ENCODE measurements at regions not wholly inside any gene's neighbourhood (a gene's known extent, or its start where the extent isn't known, plus 50 kb on each side); places are given as distances from the start of the nearest gene placed in this dataset.

DNA sequence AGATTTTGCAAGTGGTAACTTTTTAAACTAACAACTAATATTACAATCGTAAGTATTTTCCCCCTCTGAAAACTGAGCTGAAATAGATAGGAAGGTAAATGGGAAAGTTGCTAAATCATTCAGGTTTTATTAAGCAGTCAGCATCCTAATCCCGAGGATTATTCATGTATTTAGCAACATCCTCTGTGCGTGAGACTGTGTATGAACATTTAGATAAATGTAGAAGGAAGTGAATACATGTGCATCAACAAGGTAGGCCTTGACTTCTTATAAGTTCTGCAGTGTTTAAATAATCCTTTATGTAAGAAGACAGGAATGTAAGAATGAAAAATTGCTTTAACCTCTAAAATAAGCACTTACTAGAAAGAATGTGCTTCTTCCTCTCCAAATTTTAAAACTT lies 745.9 kb upstream of the TENM4 start:
- TF ChIP-seq, protein P1, sequence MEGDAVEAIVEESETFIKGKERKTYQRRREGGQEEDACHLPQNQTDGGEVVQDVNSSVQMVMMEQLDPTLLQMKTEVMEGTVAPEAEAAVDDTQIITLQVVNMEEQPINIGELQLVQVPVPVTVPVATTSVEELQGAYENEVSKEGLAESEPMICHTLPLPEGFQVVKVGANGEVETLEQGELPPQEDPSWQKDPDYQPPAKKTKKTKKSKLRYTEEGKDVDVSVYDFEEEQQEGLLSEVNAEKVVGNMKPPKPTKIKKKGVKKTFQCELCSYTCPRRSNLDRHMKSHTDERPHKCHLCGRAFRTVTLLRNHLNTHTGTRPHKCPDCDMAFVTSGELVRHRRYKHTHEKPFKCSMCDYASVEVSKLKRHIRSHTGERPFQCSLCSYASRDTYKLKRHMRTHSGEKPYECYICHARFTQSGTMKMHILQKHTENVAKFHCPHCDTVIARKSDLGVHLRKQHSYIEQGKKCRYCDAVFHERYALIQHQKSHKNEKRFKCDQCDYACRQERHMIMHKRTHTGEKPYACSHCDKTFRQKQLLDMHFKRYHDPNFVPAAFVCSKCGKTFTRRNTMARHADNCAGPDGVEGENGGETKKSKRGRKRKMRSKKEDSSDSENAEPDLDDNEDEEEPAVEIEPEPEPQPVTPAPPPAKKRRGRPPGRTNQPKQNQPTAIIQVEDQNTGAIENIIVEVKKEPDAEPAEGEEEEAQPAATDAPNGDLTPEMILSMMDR (IDR thresholded peaks at IDR 0.05; ENCODE audit: extremely low read depth, insufficient read depth, missing control alignments), result no peak
- in situ Hi-C loops (cut with MboI; ENCODE audit: low pct_unique_long_range_greater_than_20kb, low sequenced_read_pairs, unreplicated experiment), result no loop called here
- no peak for DNase-seq (ENCODE audit: low spot score)

DNA sequence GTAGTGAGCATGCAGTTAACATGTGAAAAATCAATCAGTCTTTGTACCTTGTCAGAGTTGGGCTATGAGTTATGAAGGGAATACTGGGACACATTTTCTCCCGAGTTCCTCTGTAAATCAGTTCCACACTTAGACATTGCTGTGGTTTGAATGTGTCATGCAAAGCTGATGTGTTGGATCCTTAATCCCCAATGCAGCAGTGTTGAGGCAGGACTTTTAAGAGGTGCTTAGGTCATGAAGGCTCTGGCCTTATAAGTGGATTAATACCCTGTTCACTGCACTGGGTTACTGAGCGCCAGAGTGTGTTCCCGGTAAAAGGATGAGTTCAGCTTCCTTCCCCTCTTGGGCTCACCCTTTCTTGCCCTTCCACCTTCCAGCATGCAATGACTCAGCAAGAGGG lies 742.1 kb upstream of the TENM4 start:
- in situ Hi-C loops (cut with MboI; ENCODE audit: low pct_unique_long_range_greater_than_20kb, low sequenced_read_pairs, unreplicated experiment), result no loop called here
- no peak for DNase-seq (ENCODE audit: low spot score)
- TF ChIP-seq, protein P1 (IDR thresholded peaks at IDR 0.05; ENCODE audit: extremely low read depth, insufficient read depth, missing control alignments), result no peak

DNA sequence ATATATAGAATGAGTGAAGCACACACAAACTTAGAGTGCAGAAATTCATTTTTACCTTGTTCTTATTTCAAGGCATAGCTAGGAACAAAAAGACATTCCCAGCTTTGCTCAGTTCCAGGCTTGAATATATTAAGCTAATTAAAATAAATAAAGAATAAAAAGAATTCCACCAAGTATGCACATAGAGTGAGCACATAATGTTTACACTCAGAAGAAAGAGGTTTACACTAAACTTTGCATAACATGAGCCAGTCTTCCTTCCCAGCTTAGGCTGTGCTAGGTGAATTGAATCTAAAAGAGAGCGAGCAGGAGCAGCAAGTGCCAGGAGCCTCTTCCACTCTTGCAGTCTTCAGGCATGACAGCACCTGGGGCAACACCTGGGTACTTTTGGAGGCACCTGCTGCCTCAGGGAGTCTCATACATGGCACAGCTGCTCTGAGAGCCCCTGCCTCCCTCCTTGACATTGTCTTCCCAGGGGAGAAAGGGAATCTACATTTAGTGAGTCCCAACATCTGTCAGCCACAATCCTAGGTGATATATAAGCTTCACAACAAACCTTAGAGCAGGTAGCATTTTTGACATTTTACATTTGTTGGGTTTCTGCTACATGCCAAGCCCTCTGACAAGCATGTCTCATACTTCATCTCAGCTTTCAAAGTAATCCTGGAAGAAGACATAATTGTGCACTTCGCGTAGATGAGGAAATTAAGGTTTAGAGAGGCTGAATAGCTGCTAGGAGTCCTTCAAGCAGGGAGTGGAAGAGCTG lies 732.7 kb upstream of the TENM4 start:
- in situ Hi-C loops (cut with MboI; ENCODE audit: low pct_unique_long_range_greater_than_20kb, low sequenced_read_pairs, unreplicated experiment), result loop anchor here (25.0 kb wide), 1 partner anchor 461 kb away; no protein-coding TSS in a partner anchor
- TF ChIP-seq, protein P1 (IDR thresholded peaks at IDR 0.05; ENCODE audit: extremely low read depth, insufficient read depth, missing control alignments), result no peak
- DNase-seq (ENCODE audit: low spot score), result no peak

GRCh38 chr11:80168796-80169195 lies 728.0 kb upstream of the TENM4 start:
- in situ Hi-C loops (cut with MboI; ENCODE audit: low pct_unique_long_range_greater_than_20kb, low sequenced_read_pairs, unreplicated experiment), result loop anchor here (25.0 kb wide), 1 partner anchor 456 kb away; no protein-coding TSS in a partner anchor
- TF ChIP-seq, protein P1 (IDR thresholded peaks at IDR 0.05; ENCODE audit: extremely low read depth, insufficient read depth, missing control alignments), result no peak
- DNase-seq (ENCODE audit: low spot score), result no peak

- in situ Hi-C loops (cut with MboI; ENCODE audit: low pct_unique_long_range_greater_than_20kb, low sequenced_read_pairs, unreplicated experiment), result loop anchor here (25.0 kb wide), 1 partner anchor 455 kb away; no protein-coding TSS in a partner anchor
- TF ChIP-seq, protein P1 (IDR thresholded peaks at IDR 0.05; ENCODE audit: extremely low read depth, insufficient read depth, missing control alignments), result no peak
- no peak for DNase-seq (ENCODE audit: low spot score)
These were observed 726.9 kb upstream of the TENM4 start for GRCh38 chr11:80167766-80168165.

DNA sequence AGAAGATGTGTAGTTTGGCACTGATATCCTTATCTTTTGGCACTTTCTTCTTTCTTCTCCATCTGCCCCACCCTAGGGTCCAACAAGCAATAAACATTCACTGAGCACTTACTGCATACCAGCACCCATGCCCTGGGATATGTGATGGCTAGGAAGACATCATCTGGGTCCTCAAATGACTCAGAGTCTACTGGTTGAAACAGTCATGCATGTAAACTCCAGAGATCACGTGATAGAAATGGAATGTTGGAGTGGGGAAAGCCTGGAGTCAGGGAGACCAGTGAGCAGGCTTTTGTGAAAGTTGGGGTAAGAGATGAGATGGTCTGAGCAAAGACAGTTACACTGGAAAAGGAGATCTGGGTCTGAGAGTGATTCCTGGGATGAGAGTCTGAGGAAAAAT lies 724.9 kb upstream of the TENM4 start:
- in situ Hi-C loops (cut with MboI; ENCODE audit: low pct_unique_long_range_greater_than_20kb, low sequenced_read_pairs, unreplicated experiment), result loop anchor here (25.0 kb wide), 1 partner anchor 453 kb away; no protein-coding TSS in a partner anchor
- TF ChIP-seq, protein P1 (IDR thresholded peaks at IDR 0.05; ENCODE audit: extremely low read depth, insufficient read depth, missing control alignments), result no peak
- DNase-seq (ENCODE audit: low spot score), result no peak

Measured in GM13977 (cell line).